NCI-H2171 (cell line): ENCODE measurements at regions not wholly inside any gene's neighbourhood (a gene's known extent, or its start where the extent isn't known, plus 50 kb on each side); places are given as distances from the start of the nearest gene placed in this dataset.

Source experiments
- DNase-seq: peaks from one replicate; lab custom pipeline; 2025; lab: John Stamatoyannopoulos, UW

DNA sequence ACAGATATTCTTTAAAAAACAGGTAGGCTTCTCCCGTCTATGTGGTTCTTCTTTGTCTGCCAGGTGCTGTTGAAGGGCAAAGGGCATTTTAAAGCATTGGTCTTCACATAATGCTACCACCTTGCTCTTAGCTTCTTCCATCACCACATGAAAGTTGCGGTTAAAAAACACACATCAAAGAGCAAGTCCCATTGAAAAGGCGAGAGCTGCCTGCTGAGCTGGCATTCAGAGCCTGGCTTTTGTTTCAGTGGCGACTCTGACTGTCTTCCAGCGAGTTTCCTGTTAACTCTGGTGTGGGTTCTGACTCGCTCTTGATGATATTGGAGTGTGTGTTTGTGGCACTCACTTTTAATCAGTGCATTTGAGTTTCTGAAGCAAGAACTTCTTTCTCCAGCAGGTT is 624.9 kb upstream of the FANCL start:
- no peak for DNase-seq

DNA sequence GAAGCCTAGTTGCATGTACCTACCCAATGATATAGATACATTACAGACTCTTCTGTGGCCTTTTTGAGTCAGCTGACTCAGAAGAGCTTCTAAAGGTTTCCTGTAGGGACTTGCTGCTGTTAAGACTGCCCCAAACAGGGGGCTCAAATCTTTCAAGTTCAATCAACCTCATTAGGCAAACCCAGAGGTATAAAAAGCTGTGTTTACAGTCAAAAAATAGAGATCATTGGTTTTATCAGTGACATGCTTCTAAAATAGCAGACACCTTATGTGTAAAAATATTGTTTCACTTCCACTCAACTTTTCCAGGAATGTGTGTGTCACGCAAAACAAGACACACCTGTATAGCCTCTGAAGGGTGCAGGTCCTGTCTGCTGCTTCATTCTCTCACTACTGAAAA is 624.3 kb upstream of the FANCL start:
- no peak for DNase-seq

DNA sequence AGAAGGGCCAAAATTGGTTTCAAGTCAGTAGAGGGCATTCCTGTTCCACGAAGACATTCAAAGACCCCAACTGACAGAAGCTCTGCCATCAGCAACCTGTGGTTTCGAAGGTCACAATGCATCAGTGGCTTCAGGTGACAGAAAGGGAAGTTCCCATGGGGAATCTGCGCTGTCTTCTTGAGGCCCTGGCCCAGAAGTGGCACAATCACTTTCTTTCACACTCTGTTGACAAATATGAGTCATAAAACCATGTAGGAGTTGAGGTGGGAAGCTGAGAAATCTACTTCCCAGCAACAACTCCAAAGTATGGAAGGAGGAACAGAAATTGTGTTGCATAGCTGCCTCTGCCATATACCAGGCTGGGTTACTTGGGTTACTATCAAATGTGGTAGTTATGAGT is 621.1 kb upstream of the FANCL start:
- DNase-seq: no peak

DNA sequence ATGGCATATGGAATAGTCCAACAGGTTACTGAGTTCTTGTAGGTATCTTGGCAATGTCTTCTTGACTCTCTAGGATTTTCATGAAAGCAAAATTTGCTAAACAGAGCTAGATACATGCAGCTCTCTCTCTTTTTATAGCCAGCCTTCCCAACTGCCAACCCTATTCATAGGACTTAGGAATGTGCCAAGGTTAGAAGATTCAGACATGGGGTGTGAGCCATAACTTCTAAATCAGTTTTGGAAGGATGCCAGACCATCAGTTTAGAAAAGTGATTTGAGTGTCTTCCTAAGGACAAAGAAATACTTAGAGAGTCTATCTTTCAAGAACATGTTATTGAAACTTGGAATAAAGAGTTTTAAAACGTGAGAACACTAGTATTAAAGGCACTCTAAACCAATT is 619.5 kb upstream of the FANCL start:
- DNase-seq: no peak

DNA sequence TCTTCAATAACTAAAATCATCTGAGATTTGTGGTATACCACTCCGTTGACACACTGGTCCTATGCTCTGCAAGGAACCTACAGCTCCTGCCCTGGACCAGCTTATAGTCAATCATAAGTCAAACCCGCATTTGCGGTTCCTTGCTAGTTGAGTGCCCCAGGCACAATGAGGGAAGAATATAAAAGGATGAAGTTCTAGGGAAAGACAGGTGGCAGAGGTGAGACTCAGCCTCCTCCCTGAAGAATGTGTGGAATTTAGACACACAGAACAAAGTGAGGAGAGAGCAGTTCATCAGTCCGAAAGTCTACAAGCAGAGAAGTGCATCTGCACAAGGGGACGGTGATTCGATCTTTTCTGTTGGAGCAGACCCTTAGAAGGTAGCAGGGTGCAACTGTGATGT is 615.0 kb upstream of the FANCL start:
- DNase-seq: no peak

DNA sequence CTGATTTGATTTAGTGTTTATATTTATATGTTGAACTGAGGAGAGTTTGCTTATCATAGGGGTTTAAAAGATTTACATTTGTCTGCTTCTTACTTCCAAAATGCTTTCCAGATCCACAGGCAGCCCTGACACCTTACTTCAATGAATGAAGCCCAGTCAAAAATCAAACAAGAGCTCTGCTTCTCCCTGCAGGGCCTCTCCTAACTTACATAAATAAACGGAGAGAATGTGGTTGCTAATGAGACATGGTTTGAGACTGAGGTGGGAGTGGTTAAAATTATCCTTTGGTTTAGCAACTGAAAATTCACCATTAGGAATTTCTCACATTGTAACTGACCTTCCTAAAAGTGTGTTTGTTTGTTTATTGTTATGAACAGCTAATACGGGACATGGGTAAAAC is 612.3 kb upstream of the FANCL start:
- peak; percentile 18 for DNase-seq

DNA sequence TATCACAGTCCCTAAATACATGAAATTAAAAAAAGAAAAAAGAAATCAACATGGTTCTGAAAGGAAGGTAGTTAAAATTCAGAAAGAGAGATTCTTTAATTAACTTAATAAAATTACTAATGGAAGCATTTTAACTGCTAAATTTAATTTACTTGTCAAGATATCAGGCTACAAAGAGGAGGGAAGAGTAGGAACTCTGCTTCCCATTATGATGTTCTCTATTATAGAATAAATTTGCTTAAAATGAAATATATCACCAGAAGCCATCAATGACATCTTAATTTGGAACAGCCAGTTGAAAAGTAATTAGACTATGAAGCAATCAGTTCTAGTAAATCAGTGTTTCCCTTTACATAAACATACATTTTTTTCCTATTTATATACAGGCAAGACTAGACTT is 611.8 kb upstream of the FANCL start:
- DNase-seq: no peak

DNA sequence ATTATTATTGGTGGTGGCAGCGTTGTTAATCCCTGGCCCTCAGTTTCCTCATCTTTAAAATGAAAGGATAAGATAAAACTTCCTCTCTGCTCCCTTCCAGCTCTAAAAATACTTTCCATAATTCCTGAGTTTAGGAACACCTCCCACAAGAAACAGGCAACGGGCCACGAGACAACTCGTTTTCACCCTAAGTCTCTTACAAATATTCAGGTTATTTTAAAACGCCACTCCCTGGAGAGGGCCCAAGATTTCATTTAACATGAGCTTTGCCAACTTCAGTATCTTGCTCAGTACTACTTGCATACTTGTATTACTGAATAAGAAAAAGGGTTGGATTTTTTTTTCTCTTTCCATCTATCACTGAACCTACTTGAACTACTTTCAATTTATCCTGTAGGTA is 611.1 kb upstream of the FANCL start:
- no peak for DNase-seq

DNA sequence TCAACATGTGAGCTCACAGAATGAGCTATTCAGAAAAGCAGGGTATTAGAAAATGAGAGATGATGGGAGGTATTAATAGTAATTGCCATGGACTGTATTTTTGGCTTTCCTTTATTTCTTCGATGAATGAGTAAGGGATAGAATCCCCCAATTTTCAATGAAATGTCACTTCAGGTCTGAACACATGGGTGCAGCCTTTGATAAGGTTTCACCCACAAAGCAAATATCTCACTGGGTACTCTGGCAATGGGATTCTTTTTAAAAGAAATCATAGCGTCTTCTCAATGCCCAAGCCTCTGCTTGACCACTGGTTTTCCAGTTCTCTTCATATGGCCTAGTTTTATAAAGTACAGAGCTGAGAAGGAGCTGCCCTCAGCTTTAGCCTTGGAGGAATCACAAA is 610.5 kb upstream of the FANCL start:
- DNase-seq: no peak

DNA sequence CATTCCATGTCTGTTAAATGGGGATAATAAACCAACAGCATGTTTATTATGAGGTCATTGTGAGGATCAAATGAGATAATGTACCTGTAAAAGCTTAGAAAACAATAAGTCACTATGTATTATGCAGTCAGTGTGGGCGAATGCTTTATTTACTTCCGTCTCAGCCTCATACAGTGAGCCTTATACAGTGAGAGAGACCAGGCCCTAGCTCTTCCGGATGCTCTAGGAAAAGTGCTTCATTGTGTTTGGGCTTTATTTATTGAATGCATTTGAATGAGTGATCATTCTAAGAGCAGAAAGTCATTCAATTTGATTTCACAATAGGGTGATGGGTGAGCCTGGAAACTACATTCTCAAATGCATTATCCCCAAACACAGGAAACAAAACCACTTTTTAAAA is 603.9 kb upstream of the FANCL start:
- DNase-seq: no peak

DNA sequence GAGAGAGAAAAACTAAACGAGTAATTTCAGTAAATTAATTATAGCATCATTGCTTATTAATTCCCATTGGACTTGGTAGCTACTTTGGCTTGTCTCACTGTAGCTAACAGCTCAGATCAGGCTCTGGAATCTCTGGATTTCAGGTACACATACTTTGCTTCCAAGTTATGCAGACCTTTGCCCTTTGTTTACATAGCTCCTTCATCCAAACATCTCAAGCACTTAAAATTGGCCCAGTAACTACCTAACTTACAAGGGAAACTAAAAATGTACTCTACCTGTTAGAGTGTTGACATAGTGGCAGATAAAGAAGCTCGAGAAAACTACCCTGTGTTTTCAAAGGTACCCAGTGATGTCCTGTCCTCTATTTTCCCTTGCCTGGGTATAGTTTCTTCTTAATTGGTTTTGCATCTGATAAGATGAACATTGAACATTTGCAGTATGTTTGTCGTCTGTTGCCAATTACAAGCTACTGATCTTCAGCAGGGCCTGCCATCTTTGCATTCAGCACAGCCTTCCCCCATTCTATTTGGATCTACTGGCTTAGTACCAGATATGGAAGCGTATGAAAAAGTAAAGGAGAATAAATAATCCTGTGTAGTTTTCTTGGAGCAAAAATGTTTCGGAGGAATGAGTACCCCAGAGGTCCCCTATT is 601.5 kb upstream of the FANCL start:
- no peak for DNase-seq

DNA sequence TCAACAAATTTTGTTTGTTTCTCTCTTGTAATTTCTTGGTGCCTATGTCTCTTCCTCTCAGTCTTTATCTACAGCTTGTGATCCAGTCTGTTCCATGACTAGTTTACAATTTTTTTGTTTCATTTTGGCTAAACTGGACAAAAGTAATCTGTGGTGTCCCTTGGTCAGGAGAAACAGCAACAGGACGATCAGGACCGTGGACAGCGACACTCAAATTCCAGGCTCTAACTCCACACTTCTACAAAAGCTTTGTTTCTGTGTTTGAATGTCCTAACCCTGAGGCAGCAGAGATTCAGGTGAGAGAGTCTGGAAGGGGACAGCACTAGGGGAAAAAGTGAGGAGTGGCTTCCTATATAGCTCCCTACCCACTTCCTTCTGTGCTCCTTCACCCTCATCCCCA is 593.3 kb upstream of the FANCL start:
- no peak for DNase-seq

DNA sequence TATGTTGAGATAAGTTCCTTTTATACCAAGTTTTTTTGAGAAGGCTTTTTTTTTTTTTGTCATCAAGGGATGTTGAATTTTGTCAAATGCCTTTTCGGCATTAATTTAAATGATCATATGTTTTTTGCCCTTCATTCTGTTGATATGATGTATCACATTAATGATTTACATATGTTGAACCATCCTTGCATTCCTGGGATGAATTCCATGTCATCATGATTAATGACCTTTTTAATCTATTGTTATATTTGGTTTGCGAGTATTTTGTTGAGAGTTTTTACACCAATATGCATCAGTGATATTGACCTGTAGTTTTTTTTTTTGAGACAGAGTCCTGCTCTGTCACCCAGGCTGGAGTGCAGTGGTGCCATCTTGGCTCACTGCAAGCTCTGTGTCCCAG is 585.7 kb upstream of the FANCL start:
- DNase-seq: no peak

DNA sequence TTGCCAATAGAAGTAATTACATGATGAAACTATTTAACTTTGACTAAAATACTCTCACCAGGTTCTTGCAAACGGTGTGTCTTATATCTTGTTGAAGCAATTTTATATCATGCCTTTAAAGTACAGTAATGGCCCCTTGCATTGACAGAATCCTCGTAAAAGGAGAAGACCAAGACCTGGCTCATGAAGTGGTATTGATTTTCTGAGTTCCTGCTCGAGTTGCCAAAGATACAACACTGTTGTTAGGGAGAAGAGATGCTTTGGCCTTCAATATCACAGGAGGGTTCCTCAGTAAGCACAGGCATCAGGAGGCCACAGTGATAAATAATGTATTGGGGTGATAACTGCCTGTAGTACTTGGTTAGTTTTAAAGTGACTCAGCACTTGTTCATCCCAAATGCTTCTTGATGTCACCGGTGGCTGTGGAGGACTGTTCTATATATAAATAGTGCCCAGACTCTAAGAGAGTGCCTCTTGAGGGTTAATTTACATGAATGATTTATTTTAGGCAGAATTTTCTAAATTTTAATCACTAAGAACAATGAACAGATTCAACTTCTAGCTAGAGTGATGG is 571.7 kb upstream of the FANCL start:
- no peak for DNase-seq

DNA sequence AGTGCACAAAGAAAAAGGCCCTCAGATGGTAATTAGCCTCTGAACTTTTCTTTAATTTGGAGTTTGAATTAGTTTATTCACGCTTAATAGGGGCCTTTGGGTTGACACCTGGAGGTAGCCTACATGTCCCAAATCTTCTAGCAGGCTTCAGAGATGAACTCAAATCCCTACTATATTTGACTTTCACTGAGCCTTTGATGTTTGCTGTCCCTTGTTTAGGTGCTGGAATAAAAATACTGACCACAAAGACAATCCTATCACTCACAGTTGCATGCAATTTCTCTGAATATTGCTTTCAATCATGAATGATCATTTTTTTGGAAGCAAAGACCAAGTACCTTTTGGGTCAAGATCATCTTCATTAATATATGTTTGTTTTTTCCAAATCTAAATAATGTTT is 564.0 kb upstream of the FANCL start:
- DNase-seq: no peak

DNA sequence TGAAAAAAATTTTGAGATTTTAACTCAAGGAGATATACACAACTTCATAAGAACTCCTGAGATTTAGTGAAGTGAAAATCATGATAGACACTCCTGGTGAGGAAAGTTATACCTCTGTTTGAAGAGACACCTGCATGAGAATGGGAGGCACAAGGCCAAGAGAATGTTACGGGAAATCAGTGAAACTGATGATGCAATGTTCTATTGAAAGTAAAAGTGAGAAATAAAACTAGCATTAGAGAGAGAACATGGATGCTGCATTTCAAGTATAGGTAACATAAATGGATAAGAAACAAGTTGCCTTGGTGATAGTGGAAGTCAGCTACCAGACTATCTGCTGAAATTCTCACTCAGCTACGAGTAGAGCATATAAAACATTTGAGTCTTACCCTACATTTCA is 562.1 kb upstream of the FANCL start:
- DNase-seq: no peak

DNA sequence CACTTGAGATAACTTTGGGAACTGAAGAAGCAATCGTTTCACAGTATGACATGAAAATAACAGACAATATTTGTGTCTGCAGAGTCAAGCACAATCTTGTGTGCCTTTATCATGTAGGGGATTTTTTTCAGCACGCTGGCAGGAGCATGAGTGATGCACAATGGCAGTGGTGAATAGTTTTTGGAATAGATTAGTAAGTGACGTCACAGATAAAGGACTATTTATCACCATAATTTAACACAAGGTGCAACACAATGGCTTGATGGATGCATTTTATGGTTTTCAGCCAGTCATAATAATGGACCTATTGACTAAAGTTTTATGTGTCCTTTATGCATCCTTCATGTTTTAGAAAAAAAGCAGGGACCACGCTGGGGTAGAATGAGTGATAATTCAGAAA is 559.8 kb upstream of the FANCL start:
- no peak for DNase-seq

DNA sequence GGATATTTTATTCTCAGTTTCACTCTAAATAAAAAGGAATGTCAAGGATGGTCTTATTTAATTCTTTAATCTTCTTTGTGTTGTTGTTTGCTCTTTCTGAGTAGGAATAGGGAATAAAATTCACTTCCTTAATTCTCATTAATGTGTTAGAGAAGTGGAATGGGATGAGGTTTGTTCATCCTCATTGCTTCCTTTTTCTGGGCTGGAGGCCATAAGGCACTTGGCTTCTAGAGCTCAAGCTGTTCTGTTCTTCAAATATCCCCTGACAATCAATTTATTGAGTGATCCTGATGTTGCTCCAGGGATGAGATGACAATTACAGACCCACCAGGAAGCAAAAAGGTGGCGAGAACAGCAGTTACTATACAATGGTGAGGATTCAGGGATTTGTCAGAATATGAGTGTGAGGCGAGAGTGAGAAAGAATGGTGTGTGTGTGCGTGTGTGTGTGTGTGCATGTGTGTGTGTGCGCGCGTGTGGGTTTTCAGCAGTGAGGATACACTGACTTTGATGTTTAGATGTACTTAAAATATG is 557.6 kb upstream of the FANCL start:
- peak; percentile 2 for DNase-seq

DNA sequence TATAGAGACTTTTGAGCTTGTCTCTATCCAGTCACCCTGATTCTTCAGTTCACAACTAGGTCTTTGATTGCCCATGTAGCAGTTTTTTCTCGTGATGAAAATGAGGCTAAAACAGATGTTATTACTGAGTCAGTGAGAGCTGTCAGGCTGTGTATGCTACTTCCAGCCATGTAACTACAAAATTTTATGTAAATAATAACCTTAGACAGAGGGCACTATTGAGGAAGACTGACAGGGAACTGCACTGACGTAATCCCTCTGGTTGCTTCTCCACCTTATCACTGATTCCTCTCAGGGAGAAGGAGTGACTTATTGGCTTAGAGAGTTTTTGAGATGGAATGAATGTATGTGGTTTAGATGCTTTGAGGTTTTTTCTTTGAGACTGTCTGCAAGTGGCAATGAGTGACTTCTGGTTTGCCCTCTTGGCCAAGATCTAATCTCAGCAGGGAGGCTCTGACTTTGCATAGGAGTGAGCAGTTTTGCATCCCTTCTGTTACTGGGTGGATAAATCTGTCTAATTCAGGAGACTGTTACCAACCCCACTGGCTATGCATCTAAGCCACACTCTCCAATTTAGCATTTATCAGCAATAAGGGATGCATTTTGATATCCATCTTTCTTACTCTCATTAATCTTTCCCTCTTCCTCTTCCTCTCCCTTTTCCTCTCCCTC is 555.2 kb upstream of the FANCL start:
- DNase-seq: no peak

DNA sequence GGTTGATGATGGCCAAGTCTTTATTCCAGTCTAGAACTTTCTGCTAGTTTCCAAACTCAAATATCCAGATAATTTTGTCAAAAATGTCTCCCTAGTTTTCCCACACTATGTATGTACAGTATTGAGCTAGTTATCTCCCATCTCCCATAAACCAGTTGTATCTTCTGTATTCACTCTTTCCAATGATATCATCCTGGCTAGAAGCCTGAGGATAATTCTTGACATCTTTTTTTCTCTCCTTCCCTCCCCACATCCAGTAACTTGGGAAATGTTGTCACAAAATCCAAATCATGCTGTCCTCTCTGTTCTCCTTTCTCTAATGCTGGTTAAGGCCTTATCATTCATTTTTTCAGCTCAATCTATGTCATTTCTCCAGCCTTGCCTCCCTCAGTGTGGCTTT is 553.8 kb upstream of the FANCL start:
- DNase-seq: no peak

DNA sequence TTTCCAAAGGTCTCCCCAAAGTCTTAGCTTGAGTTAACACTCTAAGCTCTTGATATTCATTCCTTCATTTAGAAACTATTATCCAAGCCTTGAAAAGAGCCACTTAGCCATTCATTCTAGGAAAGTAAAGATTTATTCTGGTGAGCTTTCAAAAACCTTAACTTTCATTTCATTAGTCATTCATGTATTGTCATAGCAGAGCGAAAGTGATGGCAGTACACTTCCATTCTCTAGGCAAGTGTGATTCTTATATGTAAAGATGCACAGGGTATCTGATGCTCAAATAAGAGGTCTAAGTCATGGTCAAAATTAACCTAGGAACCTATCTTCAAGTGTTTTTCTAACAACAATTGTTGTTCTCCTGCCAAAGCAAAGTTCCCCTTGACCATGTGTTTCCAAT is 553.0 kb upstream of the FANCL start:
- no peak for DNase-seq

DNA sequence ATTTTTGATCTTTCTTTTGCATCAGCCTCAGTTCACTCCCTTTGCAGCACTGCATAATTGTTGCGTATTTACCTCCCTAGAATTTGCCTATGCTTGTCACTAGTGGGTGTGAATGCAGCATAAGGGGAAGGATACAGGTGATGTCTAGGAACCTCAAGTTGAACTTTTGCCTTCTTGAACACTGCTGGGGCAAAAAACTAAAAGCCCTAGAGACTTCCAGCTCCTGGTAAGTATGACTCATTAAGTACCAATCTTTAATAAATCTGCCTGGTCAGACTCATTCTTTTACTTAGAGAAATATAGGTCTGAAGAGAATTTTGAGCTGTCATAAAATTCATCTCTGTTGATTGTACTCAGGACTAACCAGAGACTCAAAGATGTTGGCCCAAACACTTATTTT is 547.3 kb upstream of the FANCL start:
- DNase-seq: no peak

DNA sequence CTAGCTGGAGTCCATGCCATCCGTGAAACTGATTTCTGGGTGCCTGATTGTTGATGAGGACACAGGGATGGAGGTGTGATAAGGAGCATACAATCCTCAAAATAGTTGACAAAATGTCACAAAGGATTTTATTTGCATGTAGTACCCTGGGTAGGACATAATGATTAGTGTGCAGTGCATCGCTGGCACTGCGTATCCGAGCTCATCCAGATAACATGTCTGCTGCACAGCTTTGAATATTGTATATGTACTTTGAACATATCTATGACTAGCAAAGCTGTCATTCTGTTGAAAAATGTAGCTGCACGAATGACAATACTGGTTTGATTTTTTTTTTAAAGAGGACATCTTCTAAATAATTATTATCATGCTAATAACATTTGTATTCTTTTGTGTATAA is 529.7 kb upstream of the FANCL start:
- no peak for DNase-seq

DNA sequence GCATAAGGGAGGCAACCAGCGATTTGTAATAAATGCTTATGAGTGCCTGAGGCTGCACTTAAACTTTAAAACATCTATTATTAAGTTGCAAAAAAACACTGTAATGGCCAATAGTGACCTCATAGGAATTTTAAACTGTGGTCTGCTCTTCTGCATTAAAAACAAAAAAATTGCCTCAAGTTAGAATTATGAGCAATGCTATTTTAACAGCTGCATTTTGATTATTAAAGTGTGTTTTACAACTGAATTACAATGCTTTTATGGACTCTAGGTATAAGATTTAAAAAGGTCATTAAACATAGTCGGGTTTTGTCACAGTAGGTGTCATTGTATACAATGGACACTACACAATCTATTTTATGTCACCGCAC is 528.7 kb upstream of the FANCL start:
- no peak for DNase-seq
